Parathyroid adenoma (tissue), 2 donors: ENCODE measurements at regions not wholly inside any gene's neighbourhood (a gene's known extent, or its start where the extent isn't known, plus 50 kb on each side); places are given as distances from the start of the nearest gene placed in this dataset.

ENCODE experiments used
- H2AFZ ChIP-seq: fragments of 300-600 bp; sonication (generic); one replicate; pipeline ENCODE4 v1.7.0; 2017; ENCODE audit warnings: antibody characterized with exemption, mild to moderate bottlenecking
- H3K27ac ChIP-seq: fragments of 300-600 bp; sonication (generic); one replicate; pipeline ENCODE4 v1.7.0; 2017
- H3K27me3 ChIP-seq: fragments of 300-600 bp; sonication (generic); one replicate; pipeline ENCODE4 v1.7.0; 2017; ENCODE audit warnings: low read length; ENCODE audit not compliant: control insufficient read depth, insufficient read depth
- H3K36me3 ChIP-seq: fragments of 300-600 bp; sonication (generic); one replicate; pipeline ENCODE4 v1.7.0; 2017; ENCODE audit warnings: low read length; ENCODE audit not compliant: control insufficient read depth, insufficient read depth
- H3K4me1 ChIP-seq: fragments of 300-600 bp; sonication (generic); one replicate; pipeline ENCODE4 v1.7.0; 2017; ENCODE audit warnings: control low read depth
- H3K4me2 ChIP-seq: fragments of 300-600 bp; sonication (generic); one replicate; pipeline ENCODE4 v1.7.0; 2017; ENCODE audit warnings: low read length
- H3K4me3 ChIP-seq: fragments of 300-600 bp; sonication (generic); one replicate; pipeline ENCODE4 v1.7.0; 2017; ENCODE audit warnings: low read depth, low read length
- H3K79me2 ChIP-seq: fragments of 300-600 bp; sonication (generic); one replicate; pipeline ENCODE4 v1.7.0; 2017; ENCODE audit warnings: control low read depth
- H3K9ac ChIP-seq: fragments of 300-600 bp; sonication (generic); one replicate; pipeline ENCODE4 v1.7.0; 2017; ENCODE audit warnings: mild to moderate bottlenecking
- H3K9me3 ChIP-seq: fragments of 300-600 bp; sonication (generic); one replicate; pipeline ENCODE4 v1.7.0; 2017; ENCODE audit warnings: low read length; ENCODE audit not compliant: control insufficient read depth
- TF ChIP-seq, protein P1 (sequence below): fragments of 300-600 bp; sonication (generic); IDR thresholded peaks from one replicate; pipeline ENCODE4 v1.7.0; 2017; ENCODE audit warnings: antibody characterized with exemption, mild to moderate bottlenecking
- donor health status: primary hyperparathyroidism.

DNA sequence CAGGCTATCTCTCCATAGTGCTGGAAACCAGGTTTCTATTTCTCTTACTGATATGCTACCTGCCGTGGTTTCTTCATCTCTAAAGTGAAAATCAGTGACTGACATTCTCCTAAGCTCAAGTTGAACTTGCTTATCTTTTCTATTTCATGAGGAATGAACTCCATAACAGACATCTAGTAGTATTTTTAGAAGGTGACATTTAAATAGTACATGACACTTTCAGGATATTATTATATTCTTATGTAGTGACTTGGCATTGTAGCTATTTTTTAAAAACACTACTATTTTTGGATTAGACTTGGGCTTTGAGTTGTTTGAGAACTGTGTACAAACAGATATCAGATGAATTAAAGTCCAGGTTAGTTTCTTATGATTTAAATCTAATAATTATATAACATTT is 1381.8 kb downstream of the DSC3 start:
- no peaks in the 10 kb centered on the region for H3K9me3 ChIP-seq
- no peaks in the 10 kb centered on the region for H3K79me2 ChIP-seq
- no peaks in the 10 kb centered on the region for H3K36me3 ChIP-seq
- no peaks in the 10 kb centered on the region for H3K27me3 ChIP-seq
- H3K4me1 ChIP-seq = no peaks in the 10 kb centered on the region
- no peak overlapping the region for H2AFZ ChIP-seq
- H3K4me3 ChIP-seq = no peak overlapping the region
- no peak overlapping the region for H3K9ac ChIP-seq
- H3K27ac ChIP-seq = no peak overlapping the region
- H3K4me2 ChIP-seq = no peak overlapping the region
- TF ChIP-seq, protein P1, sequence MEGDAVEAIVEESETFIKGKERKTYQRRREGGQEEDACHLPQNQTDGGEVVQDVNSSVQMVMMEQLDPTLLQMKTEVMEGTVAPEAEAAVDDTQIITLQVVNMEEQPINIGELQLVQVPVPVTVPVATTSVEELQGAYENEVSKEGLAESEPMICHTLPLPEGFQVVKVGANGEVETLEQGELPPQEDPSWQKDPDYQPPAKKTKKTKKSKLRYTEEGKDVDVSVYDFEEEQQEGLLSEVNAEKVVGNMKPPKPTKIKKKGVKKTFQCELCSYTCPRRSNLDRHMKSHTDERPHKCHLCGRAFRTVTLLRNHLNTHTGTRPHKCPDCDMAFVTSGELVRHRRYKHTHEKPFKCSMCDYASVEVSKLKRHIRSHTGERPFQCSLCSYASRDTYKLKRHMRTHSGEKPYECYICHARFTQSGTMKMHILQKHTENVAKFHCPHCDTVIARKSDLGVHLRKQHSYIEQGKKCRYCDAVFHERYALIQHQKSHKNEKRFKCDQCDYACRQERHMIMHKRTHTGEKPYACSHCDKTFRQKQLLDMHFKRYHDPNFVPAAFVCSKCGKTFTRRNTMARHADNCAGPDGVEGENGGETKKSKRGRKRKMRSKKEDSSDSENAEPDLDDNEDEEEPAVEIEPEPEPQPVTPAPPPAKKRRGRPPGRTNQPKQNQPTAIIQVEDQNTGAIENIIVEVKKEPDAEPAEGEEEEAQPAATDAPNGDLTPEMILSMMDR = no peak

DNA sequence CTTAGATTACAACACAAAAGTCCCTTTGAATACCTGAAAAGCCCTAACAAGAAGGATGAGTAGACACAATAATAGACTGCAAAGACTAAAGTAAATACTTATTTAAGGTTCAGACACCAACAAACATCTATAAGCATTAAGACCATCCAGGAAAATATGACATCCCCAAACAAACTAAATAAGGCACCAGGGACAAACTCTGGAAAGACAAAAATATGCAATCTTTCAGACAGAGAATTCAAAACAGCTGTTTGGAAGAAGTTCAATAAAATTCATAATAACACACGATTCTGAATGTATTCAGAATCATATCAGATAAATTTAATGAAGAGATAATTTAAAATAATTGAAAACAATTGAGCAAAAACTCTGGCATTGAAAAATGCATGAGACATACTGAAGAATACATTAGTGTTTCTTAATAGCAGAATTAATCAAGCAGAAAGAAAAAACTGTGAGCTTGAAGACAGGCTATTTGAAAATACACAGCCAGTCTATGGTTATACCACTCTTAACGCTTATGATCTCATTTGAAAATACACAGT is 1388.8 kb downstream of the DSC3 start:
- Histone ChIP-seq H3K4me3 (no peak overlapping the region), H2AFZ (no peak overlapping the region), H3K4me2 (no peak overlapping the region), H3K27me3 (no peaks in the 10 kb centered on the region), H3K79me2 (no peaks in the 10 kb centered on the region), H3K36me3 (no peaks in the 10 kb centered on the region), H3K9ac (no peak overlapping the region), H3K27ac (no peak overlapping the region), H3K9me3 (no peaks in the 10 kb centered on the region), H3K4me1 (no peaks in the 10 kb centered on the region)
- TF ChIP-seq, protein P1 = no peak

DNA sequence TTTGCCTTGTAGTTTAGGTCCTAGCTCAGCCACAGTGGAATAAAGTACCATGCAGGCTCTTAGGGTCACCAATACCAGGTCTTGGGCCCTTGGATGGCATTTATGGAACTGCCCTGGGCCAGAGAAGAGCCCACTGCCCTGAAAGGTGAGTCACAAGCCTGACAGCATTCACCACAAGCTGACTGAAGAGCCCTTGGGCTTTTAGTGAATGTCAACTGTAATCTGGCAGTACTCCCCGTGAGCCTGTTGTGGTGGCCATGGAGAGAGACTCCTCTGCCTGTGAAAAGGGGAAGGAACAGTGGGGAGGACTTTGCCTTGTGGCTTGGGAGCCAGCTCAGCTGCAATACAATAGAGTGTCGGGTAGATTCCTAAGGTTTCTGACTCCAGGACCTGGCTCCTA is 1389.7 kb downstream of the DSC3 start:
- no peaks in the 10 kb centered on the region for H3K36me3 ChIP-seq
- H3K79me2 ChIP-seq = no peaks in the 10 kb centered on the region
- H2AFZ ChIP-seq = no peak overlapping the region
- TF ChIP-seq, protein P1 = no peak
- H3K27me3 ChIP-seq = no peaks in the 10 kb centered on the region
- no peaks in the 10 kb centered on the region for H3K9me3 ChIP-seq
- no peak overlapping the region for H3K4me2 ChIP-seq
- H3K4me1 ChIP-seq = no peaks in the 10 kb centered on the region
- H3K4me3 ChIP-seq = no peak overlapping the region
- H3K27ac ChIP-seq = no peak overlapping the region
- no peak overlapping the region for H3K9ac ChIP-seq

DNA sequence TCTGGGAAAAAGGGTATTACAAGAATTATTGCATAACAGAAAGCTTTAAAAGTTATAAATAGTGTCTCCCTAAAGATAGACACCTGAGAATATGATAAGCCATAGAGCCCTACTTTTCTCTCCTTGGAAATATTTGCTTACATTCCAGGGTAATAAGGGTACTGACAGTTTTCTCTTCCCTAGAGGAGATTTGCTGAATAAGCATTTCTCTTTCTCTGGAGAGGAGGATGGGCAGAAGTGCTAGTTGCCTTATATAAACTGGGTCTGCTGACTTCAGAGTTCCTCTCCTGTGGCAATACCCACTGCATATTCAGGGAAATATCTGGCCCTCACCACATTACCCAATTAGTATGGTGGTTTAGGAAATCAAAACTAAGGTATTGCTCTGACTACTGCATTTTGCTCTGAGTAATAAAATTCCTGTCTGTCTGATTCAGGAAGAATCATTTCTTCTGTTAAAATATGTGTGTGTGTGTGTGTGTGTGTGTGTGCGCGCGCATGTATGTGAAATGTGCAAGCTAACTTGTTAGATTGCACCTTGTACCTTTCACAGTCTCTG is 1391.3 kb downstream of the DSC3 start:
- Histone ChIP-seq H3K79me2 (no peaks in the 10 kb centered on the region), H3K4me2 (peak overlapping the region; percentile 17), H3K9ac (no peak overlapping the region), H2AFZ (no peak overlapping the region), H3K9me3 (no peaks in the 10 kb centered on the region), H3K4me1 (no peaks in the 10 kb centered on the region), H3K27me3 (no peaks in the 10 kb centered on the region), H3K4me3 (no peak overlapping the region), H3K27ac (no peak overlapping the region), H3K36me3 (no peaks in the 10 kb centered on the region)
- TF ChIP-seq, protein P1 = no peak

DNA sequence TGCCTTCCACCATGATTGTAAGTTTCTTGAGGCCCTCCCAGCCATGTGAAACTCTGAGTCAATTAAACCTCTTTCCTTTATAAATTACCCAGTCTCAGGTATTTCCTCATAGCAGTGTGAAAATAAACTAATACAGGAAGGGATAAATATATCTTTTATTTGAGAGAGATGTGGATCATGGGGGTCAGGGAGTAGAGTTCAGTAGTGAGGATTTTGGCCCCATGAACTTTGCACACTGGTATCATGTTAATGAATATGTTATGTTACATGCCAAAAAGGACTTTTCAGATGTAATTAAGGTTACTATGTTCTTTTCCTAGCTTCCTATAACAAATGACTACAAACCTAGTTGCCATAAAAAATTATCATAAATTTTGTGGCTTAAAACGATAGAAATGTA is 1393.7 kb downstream of the DSC3 start:
- Histone ChIP-seq H2AFZ (no peak overlapping the region), H3K27ac (no peak overlapping the region), H3K4me2 (no peak overlapping the region), H3K79me2 (no peaks in the 10 kb centered on the region), H3K36me3 (no peaks in the 10 kb centered on the region), H3K9me3 (no peaks in the 10 kb centered on the region), H3K4me3 (no peak overlapping the region), H3K4me1 (no peaks in the 10 kb centered on the region), H3K9ac (no peak overlapping the region), H3K27me3 (no peaks in the 10 kb centered on the region)
- TF ChIP-seq, protein P1 = no peak
